Heart left ventricle (tissue), 16 donors: ENCODE measurements at regions not wholly inside any gene's neighbourhood (a gene's known extent, or its start where the extent isn't known, plus 50 kb on each side); places are given as distances from the start of the nearest gene placed in this dataset.

Experiments
- ATAC-seq, 4 donors: fragments of 200-7000 bp; cut with Tn5 transposase; one replicate each; pipeline ENCODE4 v1.9.1; 2020 to 2022; ENCODE audit warnings: moderate library complexity in 4 of 4, mild to moderate bottlenecking in 3 of 4, moderate number of reproducible peaks in 1 of 4
- DNase-seq, 5 donors: peaks; one replicate each; pipeline ENCODE4 v3.0.0-alpha.2; 2020
- H3K27ac ChIP-seq, 12 donors: fragments of 200-600 bp; sonication (generic) in 4 of 12; one replicate each; pipeline versions ENCODE4 v1.5.0 to v1.8.0; 2016 to 2022; ENCODE audit warnings: mild to moderate bottlenecking in 2 of 12
- H3K27me3 ChIP-seq, 9 donors: fragments of 200-600 bp; sonication (generic) in 2 of 9; one replicate each; pipeline versions ENCODE4 v1.5.1 to v1.8.0; 2016 to 2022; ENCODE audit warnings: mild to moderate bottlenecking in 3 of 9
- H3K36me3 ChIP-seq, 9 donors: fragments of 200-600 bp; sonication (generic) in 2 of 9; one replicate each; pipeline versions ENCODE4 v1.5.0 to v1.8.0; 2018 to 2022; ENCODE audit warnings: mild to moderate bottlenecking in 2 of 9
- H3K4me1 ChIP-seq, 12 donors: fragments of 200-600 bp; sonication (generic) in 4 of 12; one replicate each; pipeline versions ENCODE4 v1.5.0 to v1.8.0; 2016 to 2022; ENCODE audit warnings: mild to moderate bottlenecking in 3 of 12
- H3K4me3 ChIP-seq, 12 donors: fragments of 200-600 bp; sonication (generic) in 4 of 12; one replicate each; pipeline versions ENCODE4 v1.5.0 to v1.8.0; 2017 to 2022; ENCODE audit warnings: mild to moderate bottlenecking in 9 of 12, moderate library complexity in 4 of 12
- H3K9me3 ChIP-seq, 12 donors: fragments of 200-600 bp; sonication (generic) in 4 of 12; one replicate each; pipeline versions ENCODE4 v1.5.0 to v1.8.0; 2016 to 2022; ENCODE audit warnings: mild to moderate bottlenecking in 1 of 12
- CTCF ChIP-seq, 12 donors: fragments of 200-600 bp; sonication (generic) in 4 of 12; IDR thresholded peaks; one replicate each; pipeline versions ENCODE4 v1.5.0 to v1.8.0; 2018 to 2022; ENCODE audit warnings: antibody characterized with exemption in 12 of 12, mild to moderate bottlenecking in 5 of 12
- POLR2A ChIP-seq, 2 donors: fragments of 450-650 bp; IDR thresholded peaks; one replicate each; pipeline ENCODE4 v1.6.1; 2017; ENCODE audit warnings: antibody characterized with exemption in 2 of 2, mild to moderate bottlenecking in 2 of 2, moderate library complexity in 2 of 2
- WGBS, 4 donors: extraction: QIAGEN DNeasy Blood & Tissue Kit in 2 of 4; methylation state at CpG; one replicate each; pipeline versions ENCODE4 v1.1.5 to v1.1.7; 2013 to 2018; 5-methylcytosine and 5-hydroxymethylcytosine counted together
- intact Hi-C, 10 donors: fragments of 100-400 bp; cut with DNase I; formaldehyde crosslinking; loops; one replicate each; pipeline versions ENCODE4 v1.11.1 to v1.14.2; 2022
- donor health status: ischemic (EF 13 %, LVEDD 7.1; RV severe dilation, severe dysfunction).
- donor health status: healthy with polysubstance abuse.
- donor health status: DM: no; HTN: yes; CAD: no.
- donor health status: DM: no; HTN: no; CAD: no.
- donor health status: ischemic (EF 25% LVEDD 6.9; RV normal size, moderate dysfunction).
- donor health status: ischemic (EF 25% LVEDD 5.7; RV mildly dilated, moderate dysfunction).
- donor health status: healthy.
- donor health status: DM: yes; HTN: yes; CAD: no.
- donor health status: ischemic (EF 35%, LVEDD 5.7; RV mildly dilated, moderate dysfunction).
- donor health status: nonischemic (EF 11% LVEDD 7.7; RV severe dilation, severe dysfunction).
- donor health status: DM: yes; HTN: yes; CAD: no.
- donor health status: PGD.
- donor health status: ischemic (EF 29% LVEDD 5.4; RV normal size, mild dysfunction).
- donor health status: nonischemic (EF 23%, LVEDD 6.1; RV moderate dilation, normal function).

- TF ChIP-seq POLR2A (IDR thresholded peaks at IDR 0.05): no peak
- TF ChIP-seq CTCF (IDR thresholded peaks at IDR 0.05): no peak
- Histone ChIP-seq H3K4me1 (peaks cover 0 to 5% (median 0%) of the 10 kb centered on the region in 12 donors), H3K36me3 (no peaks in the 10 kb centered on the region), H3K27me3 (no peaks in the 10 kb centered on the region), H3K27ac (no peak overlapping the region), H3K9me3 (no peaks in the 10 kb centered on the region), H3K4me3 (no peak overlapping the region)
- DNase-seq (no peak), ATAC-seq (no peak)
- WGBS, 4 donors: 76 to 87% (median 83%) methylated on average over 3 of the region's 3 CpGs
- intact Hi-C loops: no loop called here
These were observed 558.8 kb upstream of the ZNF804A start for GRCh38 chr2:184039493-184039892.

- Histone ChIP-seq H3K36me3 (no peaks in the 10 kb centered on the region), H3K4me3 (no peak overlapping the region), H3K27me3 (no peaks in the 10 kb centered on the region), H3K27ac (peak overlapping the region in 1 of 12 donors; percentile 5), H3K4me1 (peaks cover 0 to 5% (median 0%) of the 10 kb centered on the region in 12 donors), H3K9me3 (no peaks in the 10 kb centered on the region)
- DNase-seq: no peak
- no peak for ATAC-seq
- 84 to 95% (median 91%) methylated on average over 1 of the region's 1 CpG for WGBS, 4 donors
- intact Hi-C loops: no loop called here
- TF ChIP-seq CTCF (IDR thresholded peaks at IDR 0.05) (no peak), POLR2A (IDR thresholded peaks at IDR 0.05) (no peak)
These were observed 558.1 kb upstream of the ZNF804A start for GRCh38 chr2:184040230-184040629.

- Histone ChIP-seq H3K27ac (peak overlapping the region in 3 of 12 donors; percentile 3 to 47 (median 5)), H3K36me3 (no peaks in the 10 kb centered on the region), H3K9me3 (no peaks in the 10 kb centered on the region), H3K27me3 (no peaks in the 10 kb centered on the region), H3K4me3 (no peak overlapping the region), H3K4me1 (peaks cover 0 to 5% (median 0%) of the 10 kb centered on the region in 12 donors)
- 30 to 47% (median 37%) methylated on average over 3 of the region's 3 CpGs for WGBS, 4 donors
- TF ChIP-seq CTCF (IDR thresholded peaks at IDR 0.05) (no peak), POLR2A (IDR thresholded peaks at IDR 0.05) (no peak)
- ATAC-seq (peak in 1 of 4 donors; percentile 51), DNase-seq (no peak)
- intact Hi-C loops: no loop called here
These were observed 557.3 kb upstream of the ZNF804A start for GRCh38 chr2:184041077-184041476.

GRCh38 chr2:184041777-184042176, 556.6 kb upstream of the ZNF804A start:
- Histone ChIP-seq H3K9me3 (no peaks in the 10 kb centered on the region), H3K4me1 (peaks cover 0 to 5% (median 0%) of the 10 kb centered on the region in 12 donors), H3K36me3 (no peaks in the 10 kb centered on the region), H3K4me3 (no peak overlapping the region), H3K27ac (no peak overlapping the region), H3K27me3 (no peaks in the 10 kb centered on the region)
- intact Hi-C loops: no loop called here
- WGBS, 4 donors: 81 to 85% (median 84%) methylated on average over 4 of the region's 4 CpGs
- TF ChIP-seq CTCF (IDR thresholded peaks at IDR 0.05) (no peak), POLR2A (IDR thresholded peaks at IDR 0.05) (no peak)
- DNase-seq: no peak
- ATAC-seq: no peak
